DMS79 treated with DMSO at 0.1 percent for 48 hours (cell line): ENCODE measurements at regions not wholly inside any gene's neighbourhood (a gene's known extent, or its start where the extent isn't known, plus 50 kb on each side); places are given as distances from the start of the nearest gene placed in this dataset.

ENCODE experiments used
- DNase-seq: peaks from one replicate; lab custom pipeline; 2025; lab: John Stamatoyannopoulos, UW

GRCh38 chr9:14467675-14468374 lies 153.9 kb upstream of the NFIB start:
- DNase-seq = no peak

GRCh38 chr9:14466828-14467227 lies 152.9 kb upstream of the NFIB start:
- no peak for DNase-seq

GRCh38 chr9:14466429-14466818 lies 152.5 kb upstream of the NFIB start:
- no peak for DNase-seq

GRCh38 chr9:14462950-14463349 lies 149.0 kb upstream of the NFIB start:
- DNase-seq = no peak

GRCh38 chr9:14455243-14455642 lies 141.3 kb upstream of the NFIB start:
- peak; percentile 73 for DNase-seq

- DNase-seq = peak; percentile 97
Observed at GRCh38 chr9:14453286-14453685, 139.3 kb upstream of the NFIB start.

GRCh38 chr9:14452539-14452938 lies 138.6 kb upstream of the NFIB start:
- peak; percentile 87 for DNase-seq

- DNase-seq = no peak
Observed at GRCh38 chr9:14451949-14452348, 138.0 kb upstream of the NFIB start.

- DNase-seq = no peak
Observed at GRCh38 chr9:14447103-14447502, 133.2 kb upstream of the NFIB start.

GRCh38 chr9:14445946-14446345 lies 132.0 kb upstream of the NFIB start:
- DNase-seq = no peak

GRCh38 chr9:14442956-14443355 lies 129.0 kb upstream of the NFIB start:
- DNase-seq = no peak

GRCh38 chr9:14441976-14442651 lies 128.2 kb upstream of the NFIB start:
- DNase-seq = no peak

- DNase-seq = no peak
Observed at GRCh38 chr9:14441115-14441514, 127.2 kb upstream of the NFIB start.

- no peak for DNase-seq
Observed at GRCh38 chr9:14440062-14440461, 126.1 kb upstream of the NFIB start.

GRCh38 chr9:14439555-14439954 lies 125.6 kb upstream of the NFIB start:
- no peak for DNase-seq

GRCh38 chr9:14438232-14439021 lies 124.5 kb upstream of the NFIB start:
- DNase-seq = no peak

GRCh38 chr9:14437354-14438231 lies 123.7 kb upstream of the NFIB start:
- DNase-seq = peak; percentile 87

GRCh38 chr9:14435871-14436270 lies 121.9 kb upstream of the NFIB start:
- DNase-seq = no peak

- no peak for DNase-seq
Observed at GRCh38 chr9:14434971-14435718, 121.2 kb upstream of the NFIB start.

- DNase-seq = no peak
Observed at GRCh38 chr9:14434158-14434504, 120.2 kb upstream of the NFIB start.
